ENCODE measurements at regions not wholly inside any gene's neighbourhood (a gene's known extent, or its start where the extent isn't known, plus 50 kb on each side); places are given as distances from the start of the nearest gene placed in this dataset.

DNA sequence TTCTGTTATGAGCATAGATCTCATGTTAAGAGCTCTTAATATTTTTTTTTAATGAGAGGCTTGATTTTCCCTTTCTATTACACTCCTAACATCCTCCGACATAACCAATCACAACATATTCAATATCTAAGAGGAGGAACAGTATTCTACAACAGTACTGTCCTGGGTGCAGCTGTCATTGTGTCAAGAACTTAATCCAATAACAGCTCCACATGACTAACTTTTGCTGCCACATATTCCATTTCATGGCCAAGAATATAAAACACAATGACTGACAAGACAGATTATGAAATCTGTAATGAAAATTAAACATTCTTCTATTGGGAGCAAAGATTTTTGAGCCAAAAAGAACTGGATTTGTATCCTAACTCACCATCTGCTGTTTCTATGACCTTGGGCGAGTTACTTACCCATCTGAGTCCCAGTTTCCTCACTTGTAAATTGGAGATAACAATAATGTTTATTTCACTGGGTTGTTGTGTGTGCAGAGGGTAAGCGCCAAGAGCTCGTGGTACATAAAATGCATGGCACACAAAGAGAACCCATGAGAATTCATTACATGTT, 405.6 kb downstream of the SPRY1 start:
- intact Hi-C loops (cut with DNase I), result no loop called here
- ATAC-seq (ENCODE audit: poor library complexity) (peak; percentile 79), DNase-seq (no peak)

DNA sequence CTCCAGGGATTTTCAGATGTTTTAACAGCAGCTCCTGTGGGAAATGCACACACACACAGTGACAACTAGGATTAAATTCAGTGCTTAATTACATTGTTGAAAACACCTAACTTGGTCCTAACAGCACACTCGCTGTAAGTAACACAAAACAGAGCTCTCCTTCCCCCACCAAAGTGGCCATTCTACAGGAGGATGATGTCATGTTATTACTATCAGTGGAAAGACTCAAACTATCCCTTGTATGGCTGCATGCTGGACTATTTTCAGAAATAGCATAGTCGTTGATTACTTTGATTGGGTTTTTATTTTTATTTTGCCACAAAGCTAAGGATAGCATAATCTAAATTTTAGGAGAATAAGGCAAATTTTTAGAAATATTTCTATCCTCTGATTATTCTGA, 406.3 kb downstream of the SPRY1 start:
- DNase-seq (no peak), ATAC-seq (ENCODE audit: poor library complexity) (peak; percentile 31)
- intact Hi-C loops (cut with DNase I), result no loop called here

DNA sequence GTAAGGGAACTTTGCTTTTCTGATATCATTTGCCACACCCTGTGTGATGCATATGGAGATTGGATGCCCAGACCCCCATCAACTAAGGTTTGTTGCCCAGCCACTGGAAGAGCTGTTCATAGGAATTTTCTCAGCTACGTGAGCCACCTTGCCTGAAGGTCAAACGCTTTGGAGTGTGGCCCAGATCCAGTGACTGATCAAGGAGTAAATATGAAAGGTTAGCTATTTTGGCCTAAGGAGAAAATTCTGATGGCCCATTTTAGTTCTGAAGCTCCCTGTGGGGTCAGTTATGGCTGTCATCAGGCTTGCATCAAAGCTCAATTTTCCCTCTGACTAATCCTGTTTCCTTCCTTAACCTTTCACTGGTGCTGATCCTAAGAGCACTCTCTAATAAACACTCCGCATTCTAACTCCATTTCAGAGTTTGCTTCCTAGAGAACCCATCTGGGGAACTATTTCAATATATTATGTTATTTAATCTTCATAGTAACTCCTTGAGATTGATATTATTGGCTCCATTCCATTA, 407.7 kb downstream of the SPRY1 start:
- ATAC-seq (ENCODE audit: poor library complexity) (no peak), DNase-seq (no peak)
- intact Hi-C loops (cut with DNase I), result no loop called here

DNA sequence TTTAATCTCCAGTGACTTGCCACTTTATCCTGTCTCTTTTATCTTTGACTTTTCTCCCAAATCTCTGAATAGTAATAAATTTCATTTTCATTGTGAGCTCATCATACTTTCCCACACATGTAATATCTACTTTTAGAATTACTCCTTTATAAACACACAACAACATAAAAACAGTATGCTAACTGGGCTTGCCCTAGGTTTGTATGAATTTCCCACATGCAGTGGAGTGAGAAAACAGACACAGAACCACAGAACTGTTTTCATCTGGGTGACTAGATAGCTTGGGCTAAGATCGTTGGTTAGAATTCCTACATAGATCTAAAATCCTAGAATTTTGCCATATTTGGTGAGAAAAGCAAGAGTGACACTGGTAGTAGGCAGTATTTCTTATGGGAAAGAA, 409.5 kb downstream of the SPRY1 start:
- ATAC-seq (ENCODE audit: poor library complexity) (no peak), DNase-seq (no peak)
- intact Hi-C loops (cut with DNase I), result no loop called here

DNA sequence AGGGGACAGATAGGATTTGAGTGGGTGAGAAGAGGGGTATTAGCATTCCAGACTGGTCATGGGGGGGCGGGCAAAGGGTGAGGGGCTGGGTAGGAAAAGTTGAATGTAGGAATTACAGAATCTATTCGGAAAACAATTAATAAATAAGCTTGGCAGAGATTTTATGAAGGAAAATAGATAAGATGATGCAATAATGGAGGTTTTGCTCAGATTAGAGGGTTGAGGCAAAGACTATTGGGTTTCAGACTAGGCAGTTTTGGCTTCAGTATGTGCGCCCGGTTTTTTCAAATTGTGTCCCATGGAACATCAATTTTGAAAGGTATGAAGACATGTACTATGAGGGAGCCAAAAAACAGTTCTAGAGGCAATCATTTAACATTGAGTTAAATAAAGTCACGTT, 410.6 kb downstream of the SPRY1 start:
- no peak for ATAC-seq (ENCODE audit: poor library complexity)
- intact Hi-C loops (cut with DNase I), result no loop called here
- no peak for DNase-seq

DNA sequence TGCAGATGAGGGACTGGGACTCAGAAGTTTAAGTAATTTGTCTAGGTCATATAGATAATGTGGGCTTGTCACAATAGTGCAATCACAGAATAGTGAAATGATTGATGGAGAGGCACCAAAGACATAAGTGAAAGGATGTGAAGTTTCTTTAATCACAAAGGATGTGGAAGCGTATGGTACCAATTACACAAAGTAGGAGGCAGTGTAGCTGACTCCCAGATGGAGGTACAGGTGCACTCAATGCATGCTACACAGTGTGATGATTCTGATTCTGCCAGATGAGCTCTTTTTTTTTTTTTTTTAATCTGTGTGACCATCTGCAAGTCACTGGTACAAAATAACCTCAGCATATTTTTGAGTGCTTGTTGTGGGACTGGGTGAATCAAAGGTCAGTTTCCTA, 411.3 kb downstream of the SPRY1 start:
- no peak for ATAC-seq (ENCODE audit: poor library complexity)
- no peak for DNase-seq
- intact Hi-C loops (cut with DNase I), result no loop called here

DNA sequence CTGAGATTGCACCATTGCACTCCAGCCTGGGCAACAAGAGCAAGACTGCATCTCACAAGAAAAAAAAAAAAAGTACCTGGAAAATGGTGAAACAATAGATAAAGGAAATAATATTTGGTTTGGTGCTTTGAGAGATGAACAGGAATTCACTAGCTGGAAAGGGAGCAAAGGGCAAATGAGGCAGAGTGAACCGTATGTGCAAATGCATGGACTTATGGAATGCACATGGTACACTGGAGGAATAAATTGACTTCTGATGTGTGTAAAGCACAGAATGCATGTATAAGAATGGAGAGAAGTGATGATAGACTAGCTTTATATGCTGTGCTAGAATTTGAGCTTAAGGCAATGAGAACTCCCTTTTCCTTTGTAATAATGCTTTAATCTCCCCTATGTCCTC, 413.3 kb downstream of the SPRY1 start:
- intact Hi-C loops (cut with DNase I), result no loop called here
- ATAC-seq (ENCODE audit: poor library complexity) (no peak), DNase-seq (no peak)

DNA sequence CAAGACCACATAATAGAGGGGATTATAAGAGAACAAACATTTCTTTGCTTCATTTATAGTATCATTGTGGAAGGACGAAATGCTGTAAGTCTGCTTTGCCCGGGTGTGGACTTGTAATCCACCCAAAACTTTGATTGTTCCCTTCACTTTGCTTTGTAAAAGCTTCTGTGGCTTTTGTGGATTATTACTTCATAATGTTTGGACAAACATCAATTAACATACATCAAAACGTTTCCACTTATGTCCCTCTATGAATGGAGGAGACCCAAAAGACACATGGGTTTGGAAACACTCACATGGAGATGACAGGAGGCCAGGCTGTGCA, 415.4 kb downstream of the SPRY1 start:
- intact Hi-C loops (cut with DNase I), result no loop called here
- ATAC-seq (ENCODE audit: poor library complexity) (no peak), DNase-seq (no peak)

DNA sequence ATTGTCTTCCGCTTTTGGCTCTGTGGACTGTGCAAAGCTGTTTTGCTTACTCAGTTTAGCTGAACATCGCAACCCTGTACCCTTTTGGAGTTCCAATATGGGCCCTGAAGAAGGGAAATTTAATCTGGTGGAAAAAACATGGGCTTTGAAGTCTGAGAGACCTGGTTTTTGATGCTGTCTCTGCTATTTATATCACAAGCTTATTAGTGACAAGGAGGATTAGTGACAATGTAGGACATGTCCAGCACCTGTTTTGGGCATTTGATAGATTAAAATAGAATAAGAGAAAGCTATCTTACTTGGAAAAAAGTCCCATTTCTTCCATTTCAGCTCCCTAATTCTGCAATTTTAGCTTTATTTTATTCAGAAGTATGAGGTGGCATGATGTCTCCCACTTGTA, 417.3 kb downstream of the SPRY1 start:
- intact Hi-C loops (cut with DNase I), result no loop called here
- no peak for DNase-seq
- no peak for ATAC-seq (ENCODE audit: poor library complexity)

DNA sequence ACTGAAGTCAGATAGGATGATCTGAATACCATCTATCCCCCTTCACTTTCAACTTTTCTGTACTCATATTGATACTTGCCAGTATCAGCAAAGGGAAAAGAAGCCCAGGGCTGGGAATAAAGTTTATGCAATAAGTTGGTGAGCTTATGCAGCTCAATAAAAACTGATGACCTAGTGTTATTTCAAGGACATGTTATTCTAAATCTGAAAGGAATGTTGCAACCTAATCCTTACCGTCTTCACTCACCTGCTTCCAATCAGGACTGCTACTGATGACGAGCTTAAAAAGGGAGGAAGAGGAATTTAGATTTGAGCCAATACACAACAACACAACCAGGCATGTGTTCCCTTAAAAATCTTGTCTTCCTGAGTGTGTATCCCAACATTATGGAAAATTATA, 419.9 kb downstream of the SPRY1 start:
- ATAC-seq (ENCODE audit: poor library complexity), result no peak
- DNase-seq, result no peak
- intact Hi-C loops (cut with DNase I), result no loop called here

DNA sequence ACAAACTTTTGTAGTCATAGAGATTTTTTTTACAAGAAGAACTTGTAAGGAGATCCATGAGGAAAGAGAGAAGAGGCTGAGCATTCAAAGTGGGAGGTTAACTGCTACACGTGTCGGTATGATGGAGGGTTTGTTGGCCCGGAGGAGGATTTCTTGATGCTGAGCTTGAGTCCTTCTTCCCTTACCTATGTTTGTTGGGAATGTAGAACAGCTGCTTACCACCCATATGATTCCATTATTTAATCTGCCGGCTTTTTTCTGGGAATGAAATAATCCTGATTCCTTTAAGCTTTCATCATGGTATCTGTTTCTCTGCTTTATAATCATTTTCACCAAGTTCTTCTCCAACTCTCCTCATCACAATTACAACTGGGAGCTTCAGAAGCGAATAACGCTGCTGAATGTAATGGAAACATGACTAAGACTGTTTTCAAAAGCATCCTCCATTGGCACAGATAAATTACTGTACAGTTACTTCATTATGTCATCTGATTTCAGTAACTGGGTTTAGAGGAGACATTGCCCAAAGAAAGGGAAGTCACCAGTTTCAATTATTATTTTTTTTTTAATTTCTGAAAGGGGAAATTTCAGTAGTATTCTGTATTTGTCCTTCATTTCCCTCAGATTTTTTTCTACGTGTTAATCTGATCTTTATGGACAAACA, 420.6 kb downstream of the SPRY1 start:
- intact Hi-C loops (cut with DNase I), result no loop called here
- DNase-seq, result no peak
- peak; percentile 36 for ATAC-seq (ENCODE audit: poor library complexity)

DNA sequence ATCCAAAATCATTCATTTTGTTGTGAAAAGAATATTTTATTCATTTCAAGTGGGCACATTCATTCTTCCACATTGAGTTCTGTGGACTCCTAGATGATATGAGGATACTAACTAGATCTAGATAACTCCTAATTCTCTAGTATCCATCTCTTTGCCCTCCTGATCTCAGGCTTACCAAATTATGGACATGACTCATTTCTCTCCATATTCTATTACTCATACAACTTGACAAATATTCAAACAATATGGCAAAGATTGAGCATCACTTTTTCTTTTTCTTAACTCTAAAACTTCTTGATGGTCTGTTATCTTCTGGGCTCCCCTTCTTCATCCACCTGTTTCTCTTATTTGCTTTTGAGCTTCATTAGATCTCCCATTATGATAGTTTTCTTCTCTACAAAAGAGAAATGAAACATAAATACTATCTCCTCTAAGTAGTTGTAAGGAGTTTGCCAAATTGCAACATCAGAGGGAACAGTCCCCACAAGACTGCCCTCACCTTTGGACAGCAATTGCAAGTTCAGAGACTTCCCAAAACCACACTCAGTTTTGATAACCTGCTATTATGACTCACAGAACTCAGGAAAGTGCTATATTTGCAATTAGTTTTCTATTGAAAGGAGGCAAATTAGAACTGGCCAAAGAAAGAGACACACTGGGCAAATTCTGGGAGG, 422.9 kb downstream of the SPRY1 start:
- intact Hi-C loops (cut with DNase I), result no loop called here
- DNase-seq (no peak), ATAC-seq (ENCODE audit: poor library complexity) (no peak)

DNA sequence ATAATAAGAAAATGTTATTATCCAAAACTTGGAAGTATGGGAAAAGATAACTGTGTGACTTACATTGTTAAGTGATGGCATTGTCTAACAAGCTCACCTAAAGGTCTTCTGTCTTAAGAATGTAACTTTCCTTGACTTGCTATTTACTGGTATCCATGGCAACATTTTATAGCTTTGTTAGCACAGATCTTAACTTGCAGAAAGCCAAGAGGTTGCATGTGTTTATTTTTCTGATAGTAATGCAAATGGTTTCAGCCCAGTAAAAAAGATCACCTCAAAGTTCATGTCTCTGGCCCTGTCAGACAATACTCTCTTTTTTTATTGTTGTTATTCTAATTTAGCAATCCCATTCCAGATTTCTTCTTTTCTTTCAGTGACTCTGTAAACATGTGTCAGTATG, 425.3 kb downstream of the SPRY1 start:
- ATAC-seq (ENCODE audit: poor library complexity), result no peak
- intact Hi-C loops (cut with DNase I), result no loop called here

DNA sequence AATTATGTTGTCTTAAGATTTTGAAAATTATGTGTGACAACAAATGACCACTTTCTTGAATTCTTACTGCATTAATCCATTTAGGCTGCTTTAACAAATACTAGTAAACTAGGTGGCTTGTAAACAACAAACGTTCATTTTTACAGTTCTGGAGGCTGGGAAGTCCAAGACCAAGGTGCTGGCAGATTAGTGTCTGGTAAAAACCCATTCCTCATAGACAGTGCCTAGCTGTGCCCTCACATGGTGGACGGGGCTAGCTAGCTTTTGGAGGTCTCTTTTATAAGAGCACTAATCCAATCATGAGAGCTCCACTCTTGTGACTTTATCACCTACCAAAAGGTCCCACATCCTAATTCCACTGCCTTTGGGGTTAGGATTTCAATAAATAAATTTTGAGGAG, 425.8 kb downstream of the SPRY1 start:
- ATAC-seq (ENCODE audit: poor library complexity) (no peak), DNase-seq (no peak)
- intact Hi-C loops (cut with DNase I), result no loop called here

More for the DNA sequence above, 425.3 kb downstream of the SPRY1 start:
- DNase-seq, result no peak

DNA sequence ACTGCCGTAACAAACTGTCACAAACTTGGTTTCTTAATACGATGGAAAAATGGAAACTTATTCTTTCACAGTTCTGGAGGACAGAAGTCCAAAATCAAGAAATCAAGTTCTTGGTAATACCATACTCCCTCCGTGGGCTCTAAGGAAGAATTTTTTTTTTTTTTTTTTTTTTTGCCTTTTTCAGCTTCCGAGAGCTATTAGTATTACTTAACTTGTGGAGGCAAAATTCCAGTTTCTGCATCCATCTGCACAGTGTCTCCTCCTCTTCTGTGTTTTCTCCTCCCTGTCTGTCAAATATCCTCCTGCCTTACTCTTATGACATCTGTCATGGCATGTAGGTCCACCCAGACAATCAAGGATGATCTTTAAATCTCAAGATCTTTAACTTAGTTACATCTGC, 426.6 kb downstream of the SPRY1 start:
- ATAC-seq (ENCODE audit: poor library complexity) (peak; percentile 37), DNase-seq (no peak)
- intact Hi-C loops (cut with DNase I), result no loop called here

DNA sequence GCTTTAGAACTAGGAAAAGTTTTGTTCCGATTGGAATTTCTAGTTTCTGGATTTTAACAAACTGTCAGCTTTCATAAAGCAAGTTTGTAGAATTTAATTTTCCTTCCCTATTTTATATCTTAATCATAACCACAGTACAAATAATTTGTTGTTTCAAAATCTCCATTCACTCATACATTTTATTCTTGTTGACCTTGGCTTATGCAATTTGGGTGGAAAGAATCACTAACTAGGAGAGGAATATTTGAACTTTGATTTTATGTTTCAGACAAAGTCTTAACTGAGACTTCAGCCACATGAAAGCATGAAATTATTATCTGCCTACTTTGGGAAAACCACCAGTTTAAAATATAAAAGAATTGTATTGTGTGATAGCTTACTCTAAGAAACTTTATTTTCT, 427.9 kb downstream of the SPRY1 start:
- intact Hi-C loops (cut with DNase I), result no loop called here
- no peak for DNase-seq
- no peak for ATAC-seq (ENCODE audit: poor library complexity)

DNA sequence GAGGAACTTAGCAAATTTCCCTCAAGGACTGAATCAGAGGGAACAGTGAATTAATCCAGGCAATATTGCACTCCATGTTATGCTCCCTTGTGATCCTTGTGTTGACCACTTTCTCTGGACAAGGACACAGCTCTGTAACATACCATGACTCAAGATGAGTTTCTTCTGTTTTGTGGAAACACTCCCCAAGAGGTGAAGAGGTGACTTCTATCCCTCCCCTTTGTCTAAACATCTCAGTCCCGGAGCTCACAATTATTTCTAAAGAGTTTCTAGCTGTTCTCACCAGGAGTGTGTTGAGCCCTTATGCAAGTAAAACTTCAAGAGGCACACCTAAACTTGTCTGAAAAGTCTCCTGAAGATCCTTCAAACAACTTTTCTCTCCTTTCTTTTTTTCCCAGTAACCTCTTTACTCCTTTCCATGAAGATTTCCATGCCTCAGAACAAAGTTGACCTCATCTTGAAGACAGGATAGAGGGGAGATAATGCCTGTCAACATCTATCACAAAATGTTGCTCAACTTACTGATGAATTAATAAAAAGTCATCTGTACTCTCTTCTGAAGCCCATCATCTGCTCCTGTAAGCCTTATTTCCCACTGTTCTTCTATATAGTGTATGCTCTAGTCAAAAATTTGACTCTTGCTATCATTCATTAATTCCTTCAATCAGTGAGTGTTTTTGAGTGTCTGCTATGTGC, 429.1 kb downstream of the SPRY1 start:
- DNase-seq, result no peak
- ATAC-seq (ENCODE audit: poor library complexity), result no peak
- intact Hi-C loops (cut with DNase I), result no loop called here

DNA sequence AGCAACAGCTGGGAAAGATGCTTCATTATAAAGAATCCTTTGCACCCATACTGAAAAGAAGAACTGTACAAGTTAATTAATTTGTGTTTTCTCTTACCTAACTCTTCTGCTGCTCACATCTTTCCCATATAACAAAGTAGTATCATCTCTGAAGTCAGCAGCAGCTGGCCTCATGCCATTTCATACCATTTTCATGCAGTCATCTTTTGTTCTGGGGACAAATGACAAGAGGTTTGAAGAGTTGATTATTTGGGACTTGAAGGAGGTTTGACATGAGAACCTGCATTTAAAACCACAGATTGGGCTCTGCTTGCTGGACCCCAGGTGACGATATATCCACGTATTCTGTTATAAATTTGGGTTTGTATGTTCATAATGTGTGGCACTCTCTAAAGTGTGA, 430.3 kb downstream of the SPRY1 start:
- DNase-seq, result no peak
- ATAC-seq (ENCODE audit: poor library complexity), result peak; percentile 73
- intact Hi-C loops (cut with DNase I), result no loop called here

DNA sequence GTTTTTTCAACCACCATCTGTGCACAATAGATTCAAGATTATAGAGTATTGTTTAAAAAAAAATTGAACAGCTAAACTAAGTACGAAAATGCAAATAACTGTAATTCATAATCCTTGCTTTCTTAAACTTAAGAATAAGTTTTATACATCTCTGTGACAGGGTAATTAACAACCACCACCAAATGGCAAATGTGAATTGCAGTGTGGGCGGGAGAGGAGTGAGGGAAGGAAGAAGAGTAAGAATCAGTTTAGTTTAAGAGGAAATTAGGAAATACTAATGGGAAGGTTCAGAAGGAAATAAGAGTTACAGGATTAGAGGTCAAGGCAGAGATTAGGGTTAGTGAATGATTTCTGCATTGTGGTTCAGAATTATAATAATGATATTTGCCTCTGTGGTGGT, 430.9 kb downstream of the SPRY1 start:
- intact Hi-C loops (cut with DNase I), result no loop called here
- DNase-seq (no peak), ATAC-seq (ENCODE audit: poor library complexity) (no peak)

DNA sequence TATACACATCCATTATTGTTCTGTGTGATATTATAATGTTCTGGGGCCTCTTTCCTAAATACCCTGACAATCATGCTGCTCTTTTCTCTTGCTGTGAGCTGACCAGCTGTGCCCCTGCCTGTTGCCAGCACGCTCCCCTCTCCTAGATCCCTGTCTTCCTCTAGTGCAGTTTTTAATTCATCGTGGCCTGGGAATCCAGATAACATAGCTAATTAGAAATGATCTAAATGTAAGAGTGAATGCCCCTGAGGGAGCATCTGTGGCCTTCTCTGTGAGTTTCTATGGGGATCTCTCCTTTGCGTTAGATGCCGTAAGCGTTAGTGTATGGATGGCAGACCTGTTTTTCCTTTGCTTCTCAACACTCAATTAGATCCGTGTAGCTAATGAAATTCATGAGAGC, 434.3 kb downstream of the SPRY1 start:
- intact Hi-C loops (cut with DNase I), result no loop called here
- no peak for DNase-seq
- no peak for ATAC-seq (ENCODE audit: poor library complexity)

All from Right ventricle myocardium superior (tissue), 1 donor.